HG03439 (cell line): ENCODE measurements at regions not wholly inside any gene's neighbourhood (a gene's known extent, or its start where the extent isn't known, plus 50 kb on each side); places are given as distances from the start of the nearest gene placed in this dataset.

Experiments used
- ATAC-seq: cut with Tn5 transposase; IDR thresholded peaks from one replicate; pipeline ENCODE4 v1.9.1; 2021; ENCODE audit warnings: mild to moderate bottlenecking, moderate library complexity; ENCODE audit not compliant: unreplicated experiment

DNA sequence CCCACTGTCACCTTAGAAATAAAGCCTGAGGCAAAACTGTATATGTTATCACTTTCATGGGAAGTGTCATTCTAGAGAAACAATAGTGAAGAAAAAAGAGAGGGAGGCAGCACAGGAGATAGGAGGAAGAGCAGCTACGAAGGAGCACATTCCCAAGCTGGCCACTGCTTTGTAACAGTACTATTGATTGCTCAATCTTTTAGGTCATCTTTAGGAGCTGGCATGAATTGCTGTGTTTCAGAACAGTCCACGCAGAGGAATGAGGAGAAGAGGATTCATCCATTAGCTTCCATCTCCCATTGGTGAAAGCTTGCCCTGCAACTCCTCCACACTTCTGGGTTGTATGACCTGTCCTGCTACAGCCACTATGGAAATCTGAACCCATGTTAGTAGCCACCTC is 372.5 kb upstream of the DDHD1 start:
- no peak for ATAC-seq

- no peak for ATAC-seq
Observed at GRCh38 chr14:53524391-53524790, 371.3 kb upstream of the DDHD1 start.

DNA sequence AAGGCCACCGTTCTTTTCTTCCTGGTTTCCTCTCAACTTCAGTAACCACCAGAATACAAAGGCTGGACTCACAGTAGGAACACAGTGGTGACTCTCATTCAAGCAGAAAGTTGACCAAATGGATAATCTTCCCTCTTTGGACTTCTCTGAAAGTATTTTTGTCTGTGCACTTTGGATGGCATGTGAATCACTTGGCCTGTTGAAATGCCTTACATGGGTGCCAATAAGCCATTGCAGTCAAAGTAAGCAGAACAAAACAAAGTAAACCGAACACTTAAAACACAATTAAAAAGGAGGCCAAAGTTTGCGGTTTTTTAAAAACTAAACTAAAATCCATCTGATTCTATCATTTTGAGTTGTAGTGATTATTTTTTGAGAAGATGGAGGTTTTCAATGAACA is 370.1 kb upstream of the DDHD1 start:
- ATAC-seq = no peak

DNA sequence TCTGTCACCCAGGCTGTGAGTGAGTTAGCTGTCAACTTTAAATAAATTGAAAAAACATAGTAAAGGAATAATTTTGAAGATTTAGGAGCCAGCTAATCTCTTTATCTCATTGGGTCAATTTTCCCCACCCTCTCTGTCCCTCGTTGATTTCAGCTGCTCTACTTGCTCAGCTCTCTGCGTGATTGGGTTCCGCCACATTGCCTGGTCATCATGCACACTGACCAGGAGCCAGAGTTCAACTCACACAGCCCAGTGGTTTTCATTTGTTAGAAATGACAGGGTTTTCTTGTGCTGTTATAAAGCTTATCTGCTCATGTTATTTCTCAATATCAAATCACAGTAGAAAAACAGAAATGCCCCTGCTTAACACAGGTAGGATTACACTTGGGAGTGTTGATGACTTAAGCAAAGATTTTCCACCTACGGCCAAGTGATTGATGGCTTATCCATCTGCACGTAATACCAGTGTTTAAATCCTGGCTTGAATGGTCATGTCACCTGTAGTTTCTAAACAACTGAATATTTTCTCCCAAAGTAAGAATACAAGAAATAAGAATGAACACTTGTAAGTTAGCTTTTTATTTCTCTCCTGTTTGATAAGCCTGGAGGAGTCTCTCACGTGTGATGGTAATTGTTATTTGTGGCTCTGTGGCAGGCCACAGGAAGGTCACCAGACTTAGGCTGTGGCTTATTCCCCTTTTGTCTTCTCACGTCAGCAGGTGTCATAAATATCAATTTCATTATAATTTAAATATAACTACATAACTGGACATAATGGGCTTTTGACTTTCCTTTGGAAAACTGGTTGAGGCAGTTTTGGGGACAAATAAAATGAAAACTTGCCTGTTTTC is 367.2 kb upstream of the DDHD1 start:
- no peak for ATAC-seq

- ATAC-seq = no peak
Observed at GRCh38 chr14:53519137-53519536, 366.0 kb upstream of the DDHD1 start.

DNA sequence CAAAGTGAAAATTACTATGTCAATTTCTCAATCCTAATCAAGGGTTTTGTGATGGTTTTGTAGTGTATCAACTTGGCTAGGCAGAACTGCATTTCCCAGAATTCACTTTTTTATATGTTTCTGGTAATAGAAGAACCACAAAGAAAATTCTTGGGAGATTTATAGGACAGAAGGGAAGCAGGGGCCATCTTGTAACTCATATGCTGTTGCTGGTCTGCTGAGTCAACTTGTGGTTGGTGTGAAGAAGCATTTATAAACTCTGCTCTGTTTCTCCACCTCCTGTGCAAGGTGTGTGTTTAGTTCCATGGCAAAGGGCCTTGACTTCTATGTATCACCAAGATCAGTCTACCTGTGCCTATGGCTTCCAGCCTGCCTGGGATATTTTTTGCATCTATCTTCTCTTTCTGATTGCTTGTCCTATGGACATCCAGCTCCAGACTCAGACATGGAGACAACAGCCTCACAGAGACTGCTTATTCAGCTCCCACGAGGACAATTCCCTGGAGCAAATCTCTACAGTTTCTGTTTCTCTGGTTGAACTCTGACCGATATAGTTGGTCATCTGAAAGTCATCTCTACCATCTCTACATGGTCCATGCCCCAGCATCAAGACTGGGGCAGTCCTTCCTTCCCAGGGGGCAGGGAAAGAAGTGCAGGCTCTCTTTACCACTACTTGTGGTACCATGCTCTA is 364.3 kb upstream of the DDHD1 start:
- ATAC-seq = no peak

DNA sequence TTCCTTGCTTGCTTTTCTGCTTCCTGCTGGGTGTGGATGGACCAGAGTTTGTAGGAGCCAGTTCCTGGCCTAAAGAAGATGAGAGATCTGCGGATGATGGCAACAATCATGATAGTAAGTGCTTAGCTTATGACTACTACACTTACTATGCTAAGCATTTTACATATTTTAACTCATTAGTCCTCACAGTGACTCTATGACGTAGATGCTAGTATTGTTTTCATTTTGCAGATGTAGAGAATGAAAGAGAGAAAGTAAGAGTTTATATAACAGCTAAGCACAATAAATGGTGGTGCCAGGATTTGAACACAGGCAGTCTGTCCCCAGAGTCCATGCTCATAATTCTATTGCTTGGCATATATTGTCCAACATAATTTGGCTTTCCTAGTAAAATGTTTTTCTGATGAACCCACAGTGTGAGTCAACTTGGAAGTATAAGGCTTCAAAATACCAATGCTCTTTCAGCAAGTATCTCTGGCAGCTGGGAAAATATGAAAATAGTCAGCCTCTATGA is 363.2 kb upstream of the DDHD1 start:
- ATAC-seq = no peak

DNA sequence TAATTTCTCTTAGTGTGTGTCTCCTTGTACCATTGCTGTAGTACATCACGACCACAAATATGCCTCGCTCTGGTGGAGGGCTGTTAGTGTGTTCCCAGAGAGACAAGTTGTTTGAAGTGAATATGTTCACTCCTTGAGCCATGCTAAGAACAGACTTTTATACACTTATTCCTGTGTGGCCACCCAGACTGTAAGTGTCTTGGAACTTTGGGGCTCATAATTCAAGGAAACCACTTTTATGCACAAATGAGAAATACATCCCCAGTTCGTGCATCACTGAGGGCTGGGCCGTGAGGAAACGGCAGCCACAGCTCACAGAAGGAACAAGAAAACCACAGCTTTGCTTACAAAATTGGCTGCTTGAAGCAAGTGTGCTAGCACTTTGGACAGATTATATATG is 362.2 kb upstream of the DDHD1 start:
- ATAC-seq = no peak

- no peak for ATAC-seq
Observed at GRCh38 chr14:53514197-53514596, 361.1 kb upstream of the DDHD1 start.

DNA sequence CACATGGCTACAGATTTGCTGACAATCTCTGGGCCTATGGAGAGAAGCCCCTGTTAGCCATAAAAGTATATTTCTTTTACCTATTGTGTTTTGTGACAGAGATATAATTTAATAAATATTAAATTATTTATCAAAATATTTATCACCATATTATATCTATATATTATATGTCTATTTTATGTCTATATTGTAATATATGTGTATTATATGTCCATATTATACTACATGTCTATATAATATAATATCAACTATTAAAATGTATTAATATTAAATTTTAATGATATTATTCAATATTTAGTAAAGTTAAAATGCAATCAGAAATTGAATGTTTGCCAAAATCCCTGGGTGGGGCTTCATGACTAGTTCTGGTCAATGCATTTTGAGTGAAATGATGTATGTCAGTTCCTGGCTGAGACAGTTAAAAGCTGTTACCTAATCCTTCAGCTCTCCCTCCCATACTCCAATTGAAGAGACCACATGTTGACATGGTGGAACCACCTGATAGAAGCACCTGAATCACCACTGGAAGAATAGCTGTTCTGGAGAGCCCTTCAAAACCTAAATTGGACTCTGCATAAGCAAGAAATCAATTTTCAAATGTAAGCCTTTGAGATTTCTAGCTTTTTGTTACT is 357.3 kb upstream of the DDHD1 start:
- ATAC-seq = no peak

GRCh38 chr14:53509276-53510244 is 356.4 kb upstream of the DDHD1 start:
- ATAC-seq = no peak

DNA sequence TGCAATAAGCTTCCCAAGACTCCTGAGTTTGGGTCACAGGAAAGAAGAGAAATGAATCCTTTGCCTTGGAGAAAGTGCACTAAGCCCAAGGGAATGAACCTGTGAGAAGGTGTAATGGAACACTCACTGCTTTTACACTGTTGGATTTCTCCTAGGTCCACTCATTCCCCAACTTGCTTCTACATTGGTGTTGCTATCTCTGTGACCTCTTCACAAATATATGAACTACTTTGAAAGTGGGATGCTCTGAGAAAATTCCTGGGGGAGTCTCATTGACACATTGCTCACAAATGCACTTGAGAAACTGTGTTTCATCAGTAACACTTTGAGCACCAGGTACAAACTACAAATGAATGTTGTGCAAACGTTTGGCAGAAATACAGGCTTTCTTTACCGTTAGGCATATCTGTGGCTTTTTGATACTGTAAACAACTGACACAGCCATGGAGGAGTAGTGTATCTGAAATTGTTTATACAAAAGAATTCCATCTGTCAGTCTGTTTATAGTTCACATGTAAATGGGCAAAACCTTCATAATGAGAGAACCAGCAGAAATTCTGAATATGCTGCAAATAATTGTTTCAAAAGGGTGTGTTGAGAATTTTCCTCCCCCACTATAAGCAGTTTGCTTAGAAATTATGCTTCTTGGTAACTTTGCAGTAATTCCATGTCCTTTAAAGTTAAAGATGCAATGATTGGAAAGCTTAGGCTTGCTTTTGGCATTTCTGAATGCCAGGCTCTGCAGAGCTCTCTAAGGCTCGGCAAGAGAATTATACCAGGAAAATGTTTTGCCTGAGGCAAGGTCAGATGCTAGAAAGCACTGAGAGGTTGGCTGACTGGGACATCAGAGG is 348.5 kb upstream of the DDHD1 start:
- ATAC-seq = no peak

- no peak for ATAC-seq
Observed at GRCh38 chr14:53500191-53500590, 347.1 kb upstream of the DDHD1 start.

DNA sequence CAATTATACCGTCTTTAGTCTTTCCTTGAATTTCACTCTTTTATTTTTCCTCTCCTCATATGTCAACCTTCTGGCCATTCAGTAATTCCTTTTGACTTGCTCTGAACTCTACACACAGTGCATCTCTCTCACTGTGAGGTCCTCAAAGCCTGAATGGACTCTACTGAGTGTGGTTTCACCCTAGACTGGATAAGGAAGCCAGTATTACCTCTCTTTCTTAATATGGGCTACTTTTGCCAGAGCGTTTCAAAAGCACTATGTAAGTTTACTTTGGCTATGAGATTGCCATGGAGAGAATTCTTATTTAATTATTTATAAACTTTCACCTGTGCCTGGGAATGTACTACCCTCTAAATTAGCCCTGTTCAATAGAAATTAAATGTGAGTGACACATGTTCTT is 343.5 kb upstream of the DDHD1 start:
- no peak for ATAC-seq

- ATAC-seq = no peak
Observed at GRCh38 chr14:53495846-53496343, 342.8 kb upstream of the DDHD1 start.

DNA sequence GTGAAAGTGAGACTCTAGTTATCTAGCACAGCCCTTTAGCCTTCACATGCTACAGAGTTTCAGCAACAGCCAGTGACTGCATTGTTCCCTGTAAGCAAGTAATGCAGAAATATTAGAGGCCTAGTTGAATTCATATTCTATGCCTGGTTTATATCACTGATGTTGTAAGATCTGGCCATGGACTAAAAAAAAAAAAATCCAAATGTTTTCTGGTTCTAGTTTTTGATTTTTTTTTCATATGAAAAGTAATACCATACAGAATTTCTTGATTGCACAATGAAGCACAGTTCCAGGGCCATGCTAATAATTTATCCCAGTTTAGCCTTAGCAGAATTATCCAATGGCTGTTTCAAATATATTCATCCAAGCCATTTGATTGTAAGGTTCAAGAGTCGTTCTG is 341.5 kb upstream of the DDHD1 start:
- no peak for ATAC-seq

- ATAC-seq = no peak
Observed at GRCh38 chr14:53493860-53494259, 340.7 kb upstream of the DDHD1 start.

GRCh38 chr14:53493320-53493719 is 340.2 kb upstream of the DDHD1 start:
- ATAC-seq = no peak

DNA sequence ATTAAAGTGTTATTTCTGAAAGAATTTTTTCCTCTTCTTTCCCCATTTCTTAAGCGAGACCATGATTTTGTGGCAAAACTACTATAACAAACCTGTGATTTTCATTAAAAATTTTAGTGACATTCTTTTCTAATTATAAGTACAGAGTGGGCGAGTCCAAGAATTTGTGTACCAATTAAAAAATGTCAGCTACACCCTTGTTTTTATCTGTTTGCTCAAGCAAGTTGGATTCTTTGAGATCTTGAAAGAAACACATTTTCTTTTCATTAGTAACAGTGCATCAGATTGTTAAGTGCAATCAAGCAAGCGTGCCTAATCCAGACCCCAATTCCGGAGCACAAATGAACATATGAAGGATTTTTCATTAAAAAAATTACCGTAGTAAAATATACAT is 338.8 kb upstream of the DDHD1 start:
- no peak for ATAC-seq
